WTC11 (cell line): ENCODE measurements at regions not wholly inside any gene's neighbourhood (a gene's known extent, or its start where the extent isn't known, plus 50 kb on each side); places are given as distances from the start of the nearest gene placed in this dataset.

Source experiments
- ARID4B ChIP-seq: sonication (generic); formaldehyde crosslinking; IDR thresholded peaks from 2 replicates; pipeline ENCODE4 v1.8.0; 2023; ENCODE audit warnings: missing genetic modification reagents, mild to moderate bottlenecking, borderline replicate concordance
- CREB1 ChIP-seq: sonication (generic); formaldehyde crosslinking; IDR thresholded peaks from 2 replicates; pipeline ENCODE4 v1.8.0; 2023; ENCODE audit warnings: mild to moderate bottlenecking, missing genetic modification reagents
- CTCF ChIP-seq: fragments of 200-600 bp; IDR thresholded peaks from 2 replicates; pipeline ENCODE4 v1.8.0; 2022; ENCODE audit warnings: antibody characterized with exemption
- ETV6 ChIP-seq: sonication (generic); formaldehyde crosslinking; IDR thresholded peaks from 2 replicates; pipeline ENCODE4 v1.8.1; 2022; ENCODE audit warnings: mild to moderate bottlenecking, missing genetic modification reagents
- NFYB ChIP-seq: sonication (generic); formaldehyde crosslinking; conservative IDR thresholded peaks from 2 replicates; pipeline ENCODE4 v1.8.0; 2022; ENCODE audit warnings: low read depth, missing genetic modification reagents
- USF2 ChIP-seq: sonication (generic); formaldehyde crosslinking; IDR thresholded peaks from 2 replicates; pipeline ENCODE4 v1.8.1; 2023; ENCODE audit warnings: mild to moderate bottlenecking, missing genetic modification reagents, moderate library complexity
- ZNF232 ChIP-seq: sonication (generic); formaldehyde crosslinking; IDR thresholded peaks from 2 replicates; pipeline ENCODE4 v1.8.0; 2022; ENCODE audit warnings: mild to moderate bottlenecking, missing genetic modification reagents

- TF ChIP-seq ZNF232 (CRISPR knock-in tag) (no peak), ARID4B (CRISPR knock-in tag) (no peak), ETV6 (CRISPR knock-in tag) (no peak), USF2 (no peak), CTCF (no peak), CREB1 (CRISPR knock-in tag) (no peak), NFYB (CRISPR knock-in tag) (no peak)
These were observed 247.8 kb upstream of the NCKAP5 start for GRCh38 chr2:133816037-133816436.
